Suprapubic skin (tissue), 4 donors: ENCODE measurements at regions not wholly inside any gene's neighbourhood (a gene's known extent, or its start where the extent isn't known, plus 50 kb on each side); places are given as distances from the start of the nearest gene placed in this dataset.
"Not testable (repeated sequence)": the region's sequence is repeated elsewhere in the genome, so short reads cannot be mapped to it uniquely, and the experiment has no call there.

Experiments
- POLR2A ChIP-seq, 2 donors: fragments of 450-650 bp; IDR thresholded peaks; one replicate each; pipeline ENCODE4 v1.6.1; 2017; ENCODE audit warnings: antibody characterized with exemption in 2 of 2, mild to moderate bottlenecking in 2 of 2, moderate library complexity in 2 of 2
- POLR2AphosphoS5 ChIP-seq, 3 donors: sonication (generic); formaldehyde crosslinking; IDR thresholded peaks; one replicate each; pipeline ENCODE4 v1.6.1; 2017; ENCODE audit warnings: antibody characterized with exemption in 3 of 3
- TF ChIP-seq, protein P1 (sequence below), 2 donors: fragments of 200-600 bp in 1 of 2; fragments of 450-650 bp in 1 of 2; sonication (generic) in 1 of 2; IDR thresholded peaks; one replicate each; pipeline ENCODE4 v1.5.1; 2016 to 2019; ENCODE audit warnings: antibody characterized with exemption in 2 of 2, mild to moderate bottlenecking in 1 of 2, moderate library complexity in 1 of 2

DNA sequence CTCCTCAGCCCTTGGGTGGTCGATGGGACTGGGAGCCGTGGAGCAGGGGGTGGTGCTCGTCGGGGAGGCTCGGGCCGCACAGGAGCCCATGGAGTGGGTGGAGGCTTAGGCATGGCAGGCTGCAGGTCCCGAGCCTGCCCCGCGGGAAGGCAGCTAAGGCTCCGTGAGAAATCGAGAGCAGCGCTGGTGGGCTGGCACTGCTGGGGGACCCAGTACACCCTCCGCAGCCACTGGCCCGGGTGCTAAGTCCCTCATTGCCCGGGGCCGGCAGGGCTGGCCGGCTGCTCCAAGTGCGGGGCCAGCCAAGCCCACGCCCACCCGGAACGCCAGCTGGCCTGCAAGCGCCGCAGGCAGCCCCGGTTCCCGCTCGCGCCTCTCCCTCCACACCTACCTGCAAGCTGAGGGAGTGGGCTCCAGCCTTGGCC, 416.7 kb downstream of the KCNA4 start:
- TF ChIP-seq, protein P1, sequence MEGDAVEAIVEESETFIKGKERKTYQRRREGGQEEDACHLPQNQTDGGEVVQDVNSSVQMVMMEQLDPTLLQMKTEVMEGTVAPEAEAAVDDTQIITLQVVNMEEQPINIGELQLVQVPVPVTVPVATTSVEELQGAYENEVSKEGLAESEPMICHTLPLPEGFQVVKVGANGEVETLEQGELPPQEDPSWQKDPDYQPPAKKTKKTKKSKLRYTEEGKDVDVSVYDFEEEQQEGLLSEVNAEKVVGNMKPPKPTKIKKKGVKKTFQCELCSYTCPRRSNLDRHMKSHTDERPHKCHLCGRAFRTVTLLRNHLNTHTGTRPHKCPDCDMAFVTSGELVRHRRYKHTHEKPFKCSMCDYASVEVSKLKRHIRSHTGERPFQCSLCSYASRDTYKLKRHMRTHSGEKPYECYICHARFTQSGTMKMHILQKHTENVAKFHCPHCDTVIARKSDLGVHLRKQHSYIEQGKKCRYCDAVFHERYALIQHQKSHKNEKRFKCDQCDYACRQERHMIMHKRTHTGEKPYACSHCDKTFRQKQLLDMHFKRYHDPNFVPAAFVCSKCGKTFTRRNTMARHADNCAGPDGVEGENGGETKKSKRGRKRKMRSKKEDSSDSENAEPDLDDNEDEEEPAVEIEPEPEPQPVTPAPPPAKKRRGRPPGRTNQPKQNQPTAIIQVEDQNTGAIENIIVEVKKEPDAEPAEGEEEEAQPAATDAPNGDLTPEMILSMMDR (IDR thresholded peaks at IDR 0.05), result not testable (repeated sequence)
- not testable (repeated sequence) for TF ChIP-seq POLR2A, POLR2AphosphoS5 (IDR thresholded peaks at IDR 0.05)
